ENCODE measurements at regions not wholly inside any gene's neighbourhood (a gene's known extent, or its start where the extent isn't known, plus 50 kb on each side); places are given as distances from the start of the nearest gene placed in this dataset.

DNA sequence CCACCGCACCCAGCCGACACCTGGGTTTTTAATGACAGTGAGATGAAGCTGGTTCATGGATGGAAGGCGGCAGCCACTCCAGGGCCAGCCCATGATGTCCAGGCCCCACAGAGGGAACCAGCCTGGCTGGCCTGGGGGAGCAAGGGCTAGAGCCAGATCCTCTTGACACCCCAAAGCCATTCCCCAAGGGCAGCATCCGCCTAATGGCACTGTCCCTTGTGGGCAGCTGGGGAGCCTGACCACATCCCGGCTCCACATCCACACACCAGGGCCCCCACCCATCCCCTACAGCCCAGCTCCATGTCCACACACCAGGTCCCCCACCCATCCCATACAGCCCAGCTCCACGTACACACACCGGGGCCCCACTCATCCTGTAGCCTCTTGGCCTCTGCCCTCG is 53.3 kb upstream of the ACSF3 start:
- no peaks in the 10 kb centered on the region for H3K9me3 ChIP-seq (ENCODE audit: control insufficient read depth, low read length)
- H3K9ac ChIP-seq (ENCODE audit: low read length) = no peak overlapping the region
- no peak overlapping the region for H2BK12ac ChIP-seq (ENCODE audit: low read length in 2 of 2)
- DNase-seq = no peak
- no peak overlapping the region for H2BK5ac ChIP-seq (ENCODE audit: low read depth, low read length, poor library complexity, severe bottlenecking)
- no peak overlapping the region for H3K27ac ChIP-seq (ENCODE audit: low read length, poor library complexity, severe bottlenecking)
- no peak overlapping the region for H3K4me3 ChIP-seq (ENCODE audit: insufficient read depth in 1 of 2, low read depth in 1 of 2, low read length in 2 of 2)
- H3K18ac ChIP-seq (ENCODE audit: low read depth in 1 of 2, low read length in 2 of 2) = no peak overlapping the region
- H3K4me1 ChIP-seq (ENCODE audit: control insufficient read depth, insufficient read depth, low read depth, low read length) = peaks cover 2% of the 10 kb centered on the region
- no peak overlapping the region for H2BK120ac ChIP-seq (ENCODE audit: low read depth, low read length)
- WGBS = 81% methylated on average over 8 of the region's 8 CpGs
- H2AK5ac ChIP-seq (ENCODE audit: low read length, severe bottlenecking) = no peak overlapping the region
- H3K79me1 ChIP-seq (replicated peaks; ENCODE audit: low read length, poor library complexity, severe bottlenecking) = no peaks in the 10 kb centered on the region
- H3K23ac ChIP-seq (ENCODE audit: low read length in 2 of 2) = no peak overlapping the region
- no peak overlapping the region for H4K91ac ChIP-seq (ENCODE audit: low read length)
- H2AFZ ChIP-seq (ENCODE audit: low read depth, low read length) = no peak overlapping the region
- no peak overlapping the region for H3K4ac ChIP-seq (ENCODE audit: low read depth in 1 of 2, low read length in 2 of 2)
- H3K27me3 ChIP-seq (ENCODE audit: control insufficient read depth in 1 of 2, insufficient read depth in 1 of 2, low read length in 2 of 2) = peaks cover 9 to 69% of the 10 kb centered on the region in 2 experiments
- no peak overlapping the region for H2BK15ac ChIP-seq (ENCODE audit: low read depth, poor library complexity, severe bottlenecking)
- H4K8ac ChIP-seq (ENCODE audit: low read length) = no peak overlapping the region
- no peak overlapping the region for H3K14ac ChIP-seq (ENCODE audit: low read length in 2 of 2)
- H3K36me3 ChIP-seq (ENCODE audit: control insufficient read depth in 1 of 2, insufficient read depth in 2 of 2, low read depth in 1 of 2, low read length in 2 of 2) = no peaks in the 10 kb centered on the region
- H3K4me2 ChIP-seq (ENCODE audit: low read length, poor library complexity, severe bottlenecking) = no peak overlapping the region

DNA sequence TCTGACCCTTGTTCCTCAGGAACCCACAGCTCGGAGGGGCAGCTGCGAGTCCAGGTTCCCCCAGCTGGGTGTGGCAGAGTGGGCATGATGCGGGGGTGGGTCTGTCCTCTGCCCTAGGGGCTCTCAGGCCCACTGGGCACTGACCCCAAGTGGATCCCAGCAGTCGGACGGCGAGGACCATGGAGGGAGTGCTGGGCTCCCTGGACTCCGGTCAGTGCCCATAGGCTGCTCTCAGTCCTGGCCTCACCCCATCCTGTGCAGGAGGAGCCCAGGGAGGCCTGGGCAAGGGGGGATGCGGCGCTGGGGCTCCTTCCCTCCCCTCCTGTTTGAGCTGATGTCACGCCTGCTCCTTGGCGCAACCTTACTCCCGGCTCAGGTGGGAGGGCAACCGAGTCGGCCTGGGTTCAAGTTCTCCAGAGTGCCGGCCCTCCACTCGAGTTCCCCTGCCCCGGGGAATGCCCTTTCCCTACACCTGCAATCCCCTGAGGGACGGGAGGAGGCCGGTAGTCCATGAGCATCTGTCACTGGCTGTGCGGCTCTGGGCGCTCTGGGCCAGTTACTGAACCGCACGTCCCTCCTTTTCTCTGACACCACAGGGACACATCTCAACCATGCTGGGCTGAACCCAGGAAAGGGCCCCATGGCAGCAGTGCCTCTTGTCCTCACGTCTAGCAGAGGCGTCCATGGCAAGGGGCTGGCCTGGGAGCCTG is 52.6 kb upstream of the ACSF3 start:
- Histone ChIP-seq H2AFZ (ENCODE audit: low read depth, low read length) (no peak overlapping the region), H3K9ac (ENCODE audit: low read length) (no peak overlapping the region), H2AK5ac (ENCODE audit: low read length, severe bottlenecking) (no peak overlapping the region), H2BK120ac (ENCODE audit: low read depth, low read length) (no peak overlapping the region), H3K27ac (ENCODE audit: low read length, poor library complexity, severe bottlenecking) (no peak overlapping the region), H3K9me3 (ENCODE audit: control insufficient read depth, low read length) (peaks cover 5% of the 10 kb centered on the region), H3K23ac (ENCODE audit: low read length in 2 of 2) (no peak overlapping the region), H3K27me3 (ENCODE audit: control insufficient read depth in 1 of 2, insufficient read depth in 1 of 2, low read length in 2 of 2) (peaks cover 4 to 69% of the 10 kb centered on the region in 2 experiments), H2BK5ac (ENCODE audit: low read depth, low read length, poor library complexity, severe bottlenecking) (no peak overlapping the region), H3K18ac (ENCODE audit: low read depth in 1 of 2, low read length in 2 of 2) (no peak overlapping the region), H4K91ac (ENCODE audit: low read length) (peak overlapping the region; percentile 28), H3K4me1 (ENCODE audit: control insufficient read depth, insufficient read depth, low read depth, low read length) (peaks cover 2% of the 10 kb centered on the region), H3K4ac (ENCODE audit: low read depth in 1 of 2, low read length in 2 of 2) (no peak overlapping the region), H2BK15ac (ENCODE audit: low read depth, poor library complexity, severe bottlenecking) (no peak overlapping the region), H3K79me1 (replicated peaks; ENCODE audit: low read length, poor library complexity, severe bottlenecking) (no peaks in the 10 kb centered on the region), H3K14ac (ENCODE audit: low read length in 2 of 2) (no peak overlapping the region), H2BK12ac (ENCODE audit: low read length in 2 of 2) (no peak overlapping the region), H3K4me3 (ENCODE audit: insufficient read depth in 1 of 2, low read depth in 1 of 2, low read length in 2 of 2) (no peak overlapping the region), H3K36me3 (ENCODE audit: control insufficient read depth in 1 of 2, insufficient read depth in 2 of 2, low read depth in 1 of 2, low read length in 2 of 2) (no peaks in the 10 kb centered on the region), H4K8ac (ENCODE audit: low read length) (no peak overlapping the region), H3K4me2 (ENCODE audit: low read length, poor library complexity, severe bottlenecking) (no peak overlapping the region)
- DNase-seq = no peak
- WGBS = 82% methylated on average over 25 of the region's 25 CpGs

DNA sequence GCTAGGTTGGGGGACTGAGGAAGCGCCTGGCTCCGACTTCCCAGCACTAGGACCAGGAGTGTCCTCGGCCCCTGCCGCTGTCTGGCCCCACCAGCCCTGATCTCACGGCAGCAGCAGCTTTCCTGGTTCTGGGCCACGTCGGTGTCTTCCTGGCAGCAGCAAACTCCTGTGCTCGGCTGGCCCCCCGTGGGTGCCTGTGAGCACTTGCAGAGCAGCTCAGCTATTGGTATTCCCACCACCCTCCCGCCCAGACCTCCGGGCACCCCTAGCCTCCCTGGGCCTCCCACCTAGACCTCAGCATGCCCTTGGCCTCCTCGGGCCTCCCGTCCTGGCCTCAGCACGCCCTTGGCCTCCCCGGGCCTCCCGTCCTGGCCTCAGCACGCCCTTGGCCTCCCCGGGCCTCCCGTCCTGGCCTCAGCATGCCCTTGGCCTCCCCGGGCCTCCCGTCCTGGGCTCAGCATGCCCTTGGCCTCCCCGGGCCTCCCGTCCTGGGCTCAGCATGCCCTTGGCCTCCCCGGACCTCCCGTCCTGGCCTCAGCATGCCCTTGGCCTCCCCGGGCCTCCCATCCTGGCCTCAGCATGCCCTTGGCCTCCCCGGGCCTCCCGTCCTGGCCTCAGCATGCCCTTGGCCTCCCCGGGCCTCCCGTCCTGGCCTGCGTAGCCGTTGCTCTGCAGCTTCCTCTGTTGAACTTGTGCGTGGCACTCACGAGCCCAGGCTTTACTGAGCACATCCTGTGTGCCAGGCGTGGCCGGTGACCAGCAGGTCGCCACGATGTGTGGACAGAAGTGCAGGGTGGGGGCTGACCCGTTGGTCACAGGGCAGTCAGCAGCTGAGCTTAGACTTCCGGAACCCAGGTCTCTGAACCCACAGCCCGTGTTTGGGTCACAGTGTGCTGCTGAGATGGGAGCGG is 51.8 kb upstream of the ACSF3 start:
- Histone ChIP-seq H3K14ac (ENCODE audit: low read length in 2 of 2) (no peak overlapping the region), H2BK5ac (ENCODE audit: low read depth, low read length, poor library complexity, severe bottlenecking) (no peak overlapping the region), H3K4me3 (ENCODE audit: insufficient read depth in 1 of 2, low read depth in 1 of 2, low read length in 2 of 2) (no peak overlapping the region), H3K4me1 (ENCODE audit: control insufficient read depth, insufficient read depth, low read depth, low read length) (peaks cover 2% of the 10 kb centered on the region), H2AFZ (ENCODE audit: low read depth, low read length) (no peak overlapping the region), H2BK15ac (ENCODE audit: low read depth, poor library complexity, severe bottlenecking) (no peak overlapping the region), H2AK5ac (ENCODE audit: low read length, severe bottlenecking) (no peak overlapping the region), H3K9ac (ENCODE audit: low read length) (no peak overlapping the region), H3K36me3 (ENCODE audit: control insufficient read depth in 1 of 2, insufficient read depth in 2 of 2, low read depth in 1 of 2, low read length in 2 of 2) (no peaks in the 10 kb centered on the region), H3K23ac (ENCODE audit: low read length in 2 of 2) (no peak overlapping the region), H3K27me3 (ENCODE audit: control insufficient read depth in 1 of 2, insufficient read depth in 1 of 2, low read length in 2 of 2) (peaks cover 4 to 70% of the 10 kb centered on the region in 2 experiments), H3K27ac (ENCODE audit: low read length, poor library complexity, severe bottlenecking) (no peak overlapping the region), H3K79me1 (replicated peaks; ENCODE audit: low read length, poor library complexity, severe bottlenecking) (no peaks in the 10 kb centered on the region), H4K8ac (ENCODE audit: low read length) (no peak overlapping the region), H3K4me2 (ENCODE audit: low read length, poor library complexity, severe bottlenecking) (no peak overlapping the region), H3K4ac (ENCODE audit: low read depth in 1 of 2, low read length in 2 of 2) (no peak overlapping the region), H3K18ac (ENCODE audit: low read depth in 1 of 2, low read length in 2 of 2) (no peak overlapping the region), H3K9me3 (ENCODE audit: control insufficient read depth, low read length) (peaks cover 5% of the 10 kb centered on the region), H4K91ac (ENCODE audit: low read length) (no peak overlapping the region), H2BK12ac (ENCODE audit: low read length in 2 of 2) (no peak overlapping the region), H2BK120ac (ENCODE audit: low read depth, low read length) (no peak overlapping the region)
- 86% methylated on average over 41 of the region's 42 CpGs for WGBS
- no peak for DNase-seq
